HG03196 (cell line): ENCODE measurements at regions not wholly inside any gene's neighbourhood (a gene's known extent, or its start where the extent isn't known, plus 50 kb on each side); places are given as distances from the start of the nearest gene placed in this dataset.
"Not testable (repeated sequence)": the region's sequence is repeated elsewhere in the genome, so short reads cannot be mapped to it uniquely, and the experiment has no call there.

Experiments used
- ATAC-seq: cut with Tn5 transposase; IDR thresholded peaks from one replicate; pipeline ENCODE4 v1.9.1; 2021; ENCODE audit not compliant: unreplicated experiment

GRCh38 chr2:160721089-160722040 is 227.8 kb upstream of the RBMS1 start:
- ATAC-seq = no peak

- no peak for ATAC-seq
Measured at GRCh38 chr2:160726046-160726445, 232.4 kb upstream of the RBMS1 start.

DNA sequence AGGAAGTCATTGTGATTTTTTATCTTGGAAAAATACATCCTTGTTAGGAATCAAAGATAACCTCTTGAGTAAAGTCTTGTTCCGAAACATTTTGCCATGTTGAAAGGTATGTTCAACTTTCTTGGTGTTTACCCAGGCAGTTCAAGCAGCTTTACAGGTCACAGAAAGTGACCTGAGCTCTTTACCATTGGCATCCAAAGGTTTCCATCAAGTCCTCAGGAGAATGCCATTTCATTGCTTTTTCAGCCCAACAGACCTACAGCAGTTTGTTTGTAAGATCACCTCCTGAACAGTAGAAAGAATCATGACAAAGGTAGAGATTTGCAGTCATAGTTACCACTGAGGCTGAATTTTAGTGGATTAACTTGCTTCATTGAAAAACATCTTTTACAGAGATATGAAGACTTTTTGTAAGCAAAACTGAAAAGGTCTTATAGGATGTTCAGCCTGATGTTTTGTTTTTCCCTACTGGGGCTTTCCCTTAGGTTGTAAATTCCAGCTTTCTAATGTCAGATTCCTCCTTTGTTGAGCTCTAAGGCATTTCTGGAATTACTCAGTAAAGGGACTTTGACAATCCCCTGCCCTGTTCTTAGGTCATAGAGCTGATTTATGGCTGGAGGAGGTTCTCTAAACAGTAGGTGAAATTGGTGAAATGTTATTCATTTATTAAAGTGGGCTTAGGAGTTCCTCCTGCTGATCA is 236.8 kb upstream of the RBMS1 start:
- no peak for ATAC-seq

DNA sequence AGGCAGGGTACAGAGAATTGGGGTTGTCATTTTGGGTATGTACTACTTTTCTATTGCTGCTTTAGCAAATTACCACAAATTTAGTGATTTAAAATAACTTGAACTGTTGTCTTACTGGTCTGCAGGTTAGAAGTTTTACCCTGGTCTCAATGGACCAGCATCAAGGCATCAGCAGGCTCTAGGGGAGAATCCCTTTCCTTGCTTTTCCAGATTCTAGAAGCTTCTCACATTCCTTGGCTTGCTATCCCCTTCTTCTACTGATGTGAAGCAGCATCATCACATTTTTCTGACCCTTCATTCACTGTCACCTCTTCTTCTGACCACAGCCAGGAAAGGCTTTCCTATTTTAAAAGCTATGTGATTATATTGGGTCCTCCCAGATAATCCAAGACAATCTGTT is 237.8 kb upstream of the RBMS1 start:
- ATAC-seq = no peak

DNA sequence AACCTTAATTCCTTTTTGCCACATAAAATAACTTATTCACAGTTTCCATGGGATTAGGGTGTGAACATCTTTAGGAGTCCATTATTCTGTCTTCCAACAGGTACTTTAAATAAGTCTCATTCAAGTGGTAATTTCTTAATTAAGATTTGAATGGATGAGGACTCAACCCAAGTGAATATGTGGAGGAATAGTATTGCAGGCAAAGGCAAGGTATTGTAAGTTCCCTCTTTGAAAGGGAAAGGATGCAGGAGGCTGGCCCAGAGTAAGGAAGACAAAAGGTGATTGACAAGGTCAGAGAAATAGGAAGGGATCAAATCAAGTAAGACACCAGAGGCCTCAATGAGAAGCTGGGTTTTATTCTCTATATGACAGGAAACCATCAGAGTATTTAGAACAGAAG is 238.2 kb upstream of the RBMS1 start:
- ATAC-seq = no peak

GRCh38 chr2:160735696-160736095 is 242.1 kb upstream of the RBMS1 start:
- ATAC-seq = no peak

GRCh38 chr2:160736148-160737028 is 242.8 kb upstream of the RBMS1 start:
- ATAC-seq = no peak

DNA sequence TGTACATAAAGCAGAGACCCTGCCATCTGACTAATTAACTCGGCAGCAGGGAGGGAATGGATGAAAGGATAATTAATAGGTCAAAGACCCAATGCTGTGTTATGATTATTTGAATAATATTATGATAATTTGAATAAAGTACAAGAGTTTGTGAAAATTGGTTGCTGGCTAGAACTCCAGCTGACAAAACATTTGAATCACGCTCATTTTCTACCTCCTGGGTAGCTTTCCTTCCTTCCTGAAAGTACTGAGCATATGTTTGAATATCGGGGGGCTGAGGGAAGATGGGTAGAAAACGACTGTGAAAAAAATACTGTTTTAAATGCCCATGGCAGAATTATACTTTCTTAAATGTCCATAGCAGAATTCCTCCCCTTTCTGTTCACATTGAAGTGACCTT is 243.6 kb upstream of the RBMS1 start:
- no peak for ATAC-seq

- no peak for ATAC-seq
Measured at GRCh38 chr2:160741271-160741670, 247.7 kb upstream of the RBMS1 start.

DNA sequence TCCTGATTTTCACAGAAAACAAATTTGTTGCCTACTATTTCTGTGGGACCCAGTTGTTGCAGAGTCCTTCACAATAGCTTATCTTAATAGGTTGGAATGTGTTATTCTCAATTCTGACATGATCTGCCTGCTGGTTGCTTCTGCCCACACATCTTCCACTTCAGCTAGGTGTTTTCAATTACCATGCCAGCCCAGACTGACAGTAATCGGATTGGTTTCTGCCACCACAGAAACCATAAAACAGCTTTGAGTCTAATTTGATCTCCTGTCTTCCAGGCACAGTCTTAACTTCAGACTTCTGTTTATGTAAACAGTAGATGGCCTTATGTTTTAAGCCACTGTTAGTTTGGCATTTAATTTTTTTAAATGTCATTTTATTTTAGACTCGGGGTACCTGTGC is 248.2 kb upstream of the RBMS1 start:
- ATAC-seq = no peak

GRCh38 chr2:160742667-160743066 is 249.1 kb upstream of the RBMS1 start:
- no peak for ATAC-seq

DNA sequence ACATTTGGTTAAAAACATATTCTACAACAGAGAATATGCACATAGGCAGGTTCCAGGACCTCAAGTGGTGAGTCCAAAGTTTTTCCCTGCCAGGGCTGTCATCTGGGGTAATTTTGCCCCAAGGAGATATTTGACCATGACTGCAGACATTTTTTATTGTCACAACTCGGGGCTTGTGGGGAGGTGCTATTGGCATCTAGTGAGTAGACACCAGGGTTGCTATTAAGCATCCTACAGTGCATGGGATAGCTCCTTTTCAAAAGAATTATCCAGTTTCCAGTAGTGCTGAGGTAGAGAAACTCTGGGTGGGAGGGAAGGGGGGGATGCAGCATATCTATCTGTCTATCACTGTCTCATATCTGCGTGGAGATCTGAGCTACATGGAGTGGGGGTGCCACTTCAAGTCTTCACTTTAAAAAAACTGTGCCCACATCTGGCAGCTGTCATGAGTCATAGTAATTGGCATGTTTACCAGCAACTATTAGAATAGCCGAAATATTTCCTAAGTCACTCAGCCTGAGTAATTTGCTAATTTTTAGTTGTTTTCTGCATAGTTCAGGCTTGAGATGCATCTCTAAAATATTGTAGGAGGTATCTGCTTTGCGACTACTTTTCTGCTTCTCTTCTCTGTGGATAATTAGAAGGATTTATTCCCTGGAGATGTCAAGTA is 254.0 kb upstream of the RBMS1 start:
- no peak for ATAC-seq

- ATAC-seq = no peak
Measured at GRCh38 chr2:160751021-160751420, 257.4 kb upstream of the RBMS1 start.

DNA sequence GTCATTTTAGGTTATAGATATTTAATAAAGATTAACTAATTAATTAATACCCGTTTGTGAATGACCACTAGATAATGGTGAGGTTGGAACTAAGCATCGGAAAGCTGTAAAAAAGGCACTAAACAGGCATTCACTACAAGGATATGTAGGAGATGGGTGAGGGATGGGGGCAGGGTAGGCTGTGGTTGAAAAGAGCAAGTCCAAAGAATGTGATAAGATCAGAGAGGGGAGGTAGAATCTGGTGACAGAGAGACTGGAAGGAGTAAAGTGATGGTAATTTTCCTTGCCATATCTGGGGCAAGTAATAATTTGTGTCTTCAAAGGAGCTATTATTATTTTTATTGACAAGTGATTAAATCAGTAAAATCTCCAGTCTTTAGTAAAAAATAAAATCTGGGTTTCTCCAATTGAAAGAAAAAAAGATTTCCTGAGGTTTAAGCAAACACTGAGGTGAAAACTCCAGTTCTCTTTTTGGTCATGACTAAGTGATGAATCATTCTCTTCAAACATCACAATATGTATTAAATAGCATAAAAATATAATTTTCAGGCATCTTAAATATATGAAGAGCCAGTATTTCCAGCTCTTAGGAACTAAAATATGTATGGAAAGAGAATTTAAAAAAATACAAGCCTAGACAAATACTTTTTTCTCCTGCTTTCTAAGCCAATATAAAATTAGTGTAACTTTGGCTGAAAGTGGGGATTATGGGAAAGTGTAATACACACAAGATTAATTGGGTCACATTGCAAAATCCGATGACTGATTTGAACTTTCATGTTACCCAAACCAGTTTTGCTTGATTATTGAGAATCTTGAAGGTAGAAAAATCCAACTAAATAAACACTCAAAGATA is 259.1 kb upstream of the RBMS1 start:
- no peak for ATAC-seq

- no peak for ATAC-seq
Measured at GRCh38 chr2:160753331-160753654, 259.7 kb upstream of the RBMS1 start.

GRCh38 chr2:160753960-160754359 is 260.4 kb upstream of the RBMS1 start:
- no peak for ATAC-seq

- no peak for ATAC-seq
Measured at GRCh38 chr2:160756481-160756880, 262.9 kb upstream of the RBMS1 start.

DNA sequence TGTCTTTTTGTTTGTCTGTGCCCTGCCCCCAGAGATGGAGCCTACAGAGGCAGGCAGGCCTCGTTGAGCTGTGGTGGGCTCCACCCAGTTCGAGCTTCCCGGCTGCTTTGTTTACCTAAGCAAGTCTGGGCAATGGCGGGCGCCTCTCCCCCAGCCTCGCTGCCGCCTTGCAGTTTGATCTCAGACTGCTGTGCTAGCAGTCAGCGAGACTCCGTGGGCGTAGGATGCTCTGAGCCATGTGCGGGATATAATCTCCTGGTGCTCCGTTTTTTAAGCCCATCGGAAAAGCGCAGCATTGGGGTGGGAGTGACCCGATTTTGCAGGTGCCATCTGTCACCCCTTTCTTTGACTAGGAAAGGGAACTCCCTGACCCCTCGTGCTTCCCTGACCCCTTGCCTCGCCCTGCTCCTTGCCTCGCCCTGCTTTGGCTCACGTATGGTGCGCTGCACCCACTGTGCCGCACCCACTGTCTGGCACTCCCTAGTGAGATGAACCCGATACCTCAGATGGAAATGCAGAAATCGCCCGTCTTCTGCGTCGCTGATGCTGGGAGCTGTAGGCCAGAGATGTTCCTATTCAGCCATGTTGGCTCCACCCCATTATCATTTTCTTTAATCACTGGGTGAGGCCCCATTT is 269.0 kb upstream of the RBMS1 start:
- not testable (repeated sequence) for ATAC-seq

DNA sequence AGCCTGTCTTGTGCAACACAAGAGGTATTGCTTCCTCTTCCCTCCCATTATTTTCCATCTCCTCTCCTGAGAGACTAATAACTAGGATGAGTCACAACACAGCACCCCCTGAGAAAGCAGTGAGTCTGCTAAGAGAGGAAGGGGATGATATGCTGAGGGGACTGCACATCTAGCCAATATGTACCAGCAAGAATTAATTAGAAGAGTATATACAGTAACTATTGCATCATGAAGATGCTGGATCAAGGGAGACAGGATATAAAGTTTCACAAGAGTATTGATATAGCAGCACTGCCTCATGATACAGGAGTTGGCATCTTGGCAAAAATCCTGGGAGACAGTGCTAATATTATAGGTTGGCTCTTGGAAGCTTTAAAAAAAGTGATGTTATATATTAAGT is 289.9 kb upstream of the RBMS1 start:
- no peak for ATAC-seq

DNA sequence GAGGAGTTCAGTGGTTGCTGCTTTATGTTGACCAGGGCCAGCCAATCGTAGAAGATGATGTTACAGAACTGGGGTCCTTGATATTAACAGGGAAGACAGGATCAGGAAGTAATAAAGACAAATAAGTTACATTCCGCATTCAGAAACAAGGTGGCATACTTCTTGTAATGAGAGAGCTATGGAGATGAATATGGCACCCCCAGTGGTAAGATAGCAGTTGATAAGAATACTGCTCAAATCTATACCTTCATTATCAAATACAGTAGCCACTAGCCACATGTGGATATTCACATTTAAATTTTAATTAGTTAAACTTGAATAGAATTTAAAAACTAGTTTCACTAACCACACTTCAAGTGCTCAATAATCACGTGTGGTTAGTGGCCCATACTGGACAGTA is 290.4 kb upstream of the RBMS1 start:
- no peak for ATAC-seq
